Sigmoid colon (tissue), 6 donors: ENCODE measurements at regions not wholly inside any gene's neighbourhood (a gene's known extent, or its start where the extent isn't known, plus 50 kb on each side); places are given as distances from the start of the nearest gene placed in this dataset.

ENCODE experiments used
- DNase-seq: peaks from one replicate; pipeline ENCODE4 v3.0.0-alpha.2; 2019
- H3K27ac ChIP-seq, 4 donors: fragments of 200-600 bp; sonication (generic); one replicate each; pipeline ENCODE4 v1.5.1; 2016 to 2019; ENCODE audit warnings: mild to moderate bottlenecking in 1 of 4
- H3K27me3 ChIP-seq, 3 donors: fragments of 200-600 bp; sonication (generic); one replicate each; pipeline ENCODE4 v1.5.1; 2019; ENCODE audit warnings: mild to moderate bottlenecking in 1 of 3
- H3K36me3 ChIP-seq, 4 donors: fragments of 200-600 bp; sonication (generic); one replicate each; pipeline ENCODE4 v1.5.1; 2016 to 2019
- H3K4me1 ChIP-seq, 4 donors: fragments of 200-600 bp; sonication (generic); one replicate each; pipeline ENCODE4 v1.5.1; 2017 to 2019
- H3K4me3 ChIP-seq, 4 donors: fragments of 200-600 bp; sonication (generic); one replicate each; pipeline ENCODE4 v1.5.1; 2017 to 2019; ENCODE audit warnings: mild to moderate bottlenecking in 2 of 4, moderate library complexity in 1 of 4
- H3K9me3 ChIP-seq, 4 donors: fragments of 200-600 bp in 3 of 4; sonication (generic) in 3 of 4; one replicate each; pipeline versions ENCODE4 v1.5.1 to v1.6.1; 2013 to 2019
- EP300 ChIP-seq, 4 donors: sonication (generic); formaldehyde crosslinking; IDR thresholded peaks; one replicate each; pipeline ENCODE4 v1.6.1; 2017; ENCODE audit warnings: antibody characterized with exemption in 4 of 4
- POLR2A ChIP-seq, 2 donors: fragments of 450-650 bp; IDR thresholded peaks; one replicate each; pipeline ENCODE4 v1.6.1; 2016; ENCODE audit warnings: antibody characterized with exemption in 2 of 2, mild to moderate bottlenecking in 2 of 2, moderate library complexity in 2 of 2
- POLR2AphosphoS5 ChIP-seq, 4 donors: sonication (generic); formaldehyde crosslinking; IDR thresholded peaks; one replicate each; pipeline ENCODE4 v1.6.1; 2017; ENCODE audit warnings: antibody characterized with exemption in 4 of 4
- WGBS, 2 donors: extraction: QIAGEN DNeasy Blood & Tissue Kit; methylation state at CpG; one replicate each; pipeline ENCODE4 v1.1.7; 2013; 5-methylcytosine and 5-hydroxymethylcytosine counted together
- intact Hi-C: fragments of 100-400 bp; cut with DNase I; formaldehyde crosslinking; loops from one replicate; pipeline ENCODE4 v1.15.1; 2023
- TF ChIP-seq, protein P1 (sequence below), 4 experiments: fragments of 450-650 bp in 3 of 4; fragments of 200-600 bp in 1 of 4; IDR thresholded peaks; one replicate each; pipeline ENCODE4 v1.5.1; 2016 to 2019; ENCODE audit warnings: antibody characterized with exemption in 4 of 4, mild to moderate bottlenecking in 3 of 4, moderate library complexity in 2 of 4
- donor health status: healthy with polysubstance abuse.
- donor health status: healthy.

DNA sequence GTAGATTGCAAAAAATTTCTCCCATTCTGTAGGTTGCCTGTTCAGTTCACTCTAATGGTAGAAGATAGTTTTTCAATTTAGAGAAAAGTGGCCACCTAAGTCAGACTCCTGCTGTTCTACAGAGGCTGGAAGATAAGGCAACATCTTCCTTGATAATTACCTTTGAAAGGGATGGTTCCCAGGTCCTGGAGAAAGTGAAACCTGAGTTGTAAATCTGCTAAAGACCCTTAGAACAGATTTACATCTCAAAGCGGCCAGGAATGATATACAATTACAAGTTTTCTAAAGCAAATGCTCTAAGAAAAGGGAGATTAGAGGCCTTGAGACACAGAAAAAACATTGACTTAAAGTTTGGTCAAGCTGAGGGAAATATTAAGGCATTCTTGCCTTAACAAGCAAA lies 1350.2 kb upstream of the FAM98A start:
- WGBS, 2 donors, result 60 to 74% methylated on average over 1 of the region's 1 CpG

DNA sequence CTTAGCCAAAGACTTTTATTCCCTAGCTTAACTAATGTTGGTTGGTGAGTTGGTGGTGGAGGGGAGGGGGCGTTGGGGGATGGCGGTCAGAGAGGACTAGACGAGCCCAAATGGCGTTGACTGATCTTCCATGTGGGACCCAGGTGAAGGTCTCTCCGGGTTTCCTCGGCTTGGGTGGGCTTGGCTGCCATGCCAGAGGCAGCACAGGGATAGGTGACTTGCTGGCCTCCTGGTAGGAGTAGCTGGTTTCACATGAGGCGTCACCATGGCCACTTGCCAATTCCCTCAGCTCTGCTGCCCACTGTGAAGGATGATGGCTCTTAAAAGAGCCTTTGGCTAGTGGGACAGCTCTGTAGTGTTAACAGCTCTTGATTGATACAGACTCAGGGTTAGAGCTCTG lies 1337.0 kb upstream of the FAM98A start:
- no peaks in the 10 kb centered on the region for H3K27me3 ChIP-seq
- H3K9me3 ChIP-seq, result no peaks in the 10 kb centered on the region
- TF ChIP-seq POLR2AphosphoS5 (IDR thresholded peaks at IDR 0.05) (no peak), EP300 (IDR thresholded peaks at IDR 0.05) (no peak)
- H3K4me1 ChIP-seq, result no peaks in the 10 kb centered on the region
- H3K36me3 ChIP-seq, result no peaks in the 10 kb centered on the region
- no peak overlapping the region for H3K27ac ChIP-seq
- DNase-seq, result no peak
- no peak overlapping the region for H3K4me3 ChIP-seq
- 86 to 91% methylated on average over 7 of the region's 7 CpGs for WGBS, 2 donors
- intact Hi-C loops, result no loop called here

More for the DNA sequence above, 1350.2 kb upstream of the FAM98A start:
- intact Hi-C loops, result no loop called here
- Histone ChIP-seq H3K4me1 (no peaks in the 10 kb centered on the region), H3K27ac (no peak overlapping the region), H3K9me3 (peaks cover 0 to 3% (median 1%) of the 10 kb centered on the region in 4 donors), H3K27me3 (no peaks in the 10 kb centered on the region), H3K4me3 (no peak overlapping the region), H3K36me3 (no peaks in the 10 kb centered on the region)
- no peak for TF ChIP-seq POLR2AphosphoS5 (IDR thresholded peaks at IDR 0.05)
- TF ChIP-seq EP300 (IDR thresholded peaks at IDR 0.05), result no peak
- TF ChIP-seq, protein P1, sequence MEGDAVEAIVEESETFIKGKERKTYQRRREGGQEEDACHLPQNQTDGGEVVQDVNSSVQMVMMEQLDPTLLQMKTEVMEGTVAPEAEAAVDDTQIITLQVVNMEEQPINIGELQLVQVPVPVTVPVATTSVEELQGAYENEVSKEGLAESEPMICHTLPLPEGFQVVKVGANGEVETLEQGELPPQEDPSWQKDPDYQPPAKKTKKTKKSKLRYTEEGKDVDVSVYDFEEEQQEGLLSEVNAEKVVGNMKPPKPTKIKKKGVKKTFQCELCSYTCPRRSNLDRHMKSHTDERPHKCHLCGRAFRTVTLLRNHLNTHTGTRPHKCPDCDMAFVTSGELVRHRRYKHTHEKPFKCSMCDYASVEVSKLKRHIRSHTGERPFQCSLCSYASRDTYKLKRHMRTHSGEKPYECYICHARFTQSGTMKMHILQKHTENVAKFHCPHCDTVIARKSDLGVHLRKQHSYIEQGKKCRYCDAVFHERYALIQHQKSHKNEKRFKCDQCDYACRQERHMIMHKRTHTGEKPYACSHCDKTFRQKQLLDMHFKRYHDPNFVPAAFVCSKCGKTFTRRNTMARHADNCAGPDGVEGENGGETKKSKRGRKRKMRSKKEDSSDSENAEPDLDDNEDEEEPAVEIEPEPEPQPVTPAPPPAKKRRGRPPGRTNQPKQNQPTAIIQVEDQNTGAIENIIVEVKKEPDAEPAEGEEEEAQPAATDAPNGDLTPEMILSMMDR (IDR thresholded peaks at IDR 0.05), result no peak
- TF ChIP-seq POLR2A (IDR thresholded peaks at IDR 0.05), result no peak
- DNase-seq, result no peak

DNA sequence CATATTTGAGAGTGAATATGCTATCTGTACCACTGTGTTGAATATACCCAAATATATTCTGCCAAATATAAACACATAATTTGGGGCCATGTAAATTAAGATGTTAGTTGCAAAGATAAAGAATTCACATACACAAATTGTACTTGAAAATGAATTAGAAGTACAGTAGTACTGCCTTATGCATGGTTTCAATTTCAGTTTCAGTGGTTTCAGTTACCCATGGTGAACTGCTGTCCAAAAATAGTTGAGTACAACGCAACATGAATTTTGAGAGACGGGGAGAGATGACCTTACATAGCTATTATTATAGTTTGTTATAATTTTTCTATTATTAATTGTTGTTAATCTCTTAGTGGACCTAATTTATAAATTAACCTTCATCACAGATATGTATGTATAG lies 1313.0 kb upstream of the FAM98A start:
- Histone ChIP-seq H3K9me3 (no peaks in the 10 kb centered on the region), H3K36me3 (no peaks in the 10 kb centered on the region), H3K27ac (no peak overlapping the region), H3K4me3 (no peak overlapping the region), H3K27me3 (no peaks in the 10 kb centered on the region), H3K4me1 (peaks cover 0 to 7% (median 0%) of the 10 kb centered on the region in 4 donors)
- WGBS, 2 donors, result 62 to 84% methylated on average over 2 of the region's 2 CpGs
- intact Hi-C loops, result no loop called here
- no peak for DNase-seq
- TF ChIP-seq, protein P1 (IDR thresholded peaks at IDR 0.05), result no peak
- TF ChIP-seq POLR2A (IDR thresholded peaks at IDR 0.05) (no peak), POLR2AphosphoS5 (IDR thresholded peaks at IDR 0.05) (no peak), EP300 (IDR thresholded peaks at IDR 0.05) (no peak)

DNA sequence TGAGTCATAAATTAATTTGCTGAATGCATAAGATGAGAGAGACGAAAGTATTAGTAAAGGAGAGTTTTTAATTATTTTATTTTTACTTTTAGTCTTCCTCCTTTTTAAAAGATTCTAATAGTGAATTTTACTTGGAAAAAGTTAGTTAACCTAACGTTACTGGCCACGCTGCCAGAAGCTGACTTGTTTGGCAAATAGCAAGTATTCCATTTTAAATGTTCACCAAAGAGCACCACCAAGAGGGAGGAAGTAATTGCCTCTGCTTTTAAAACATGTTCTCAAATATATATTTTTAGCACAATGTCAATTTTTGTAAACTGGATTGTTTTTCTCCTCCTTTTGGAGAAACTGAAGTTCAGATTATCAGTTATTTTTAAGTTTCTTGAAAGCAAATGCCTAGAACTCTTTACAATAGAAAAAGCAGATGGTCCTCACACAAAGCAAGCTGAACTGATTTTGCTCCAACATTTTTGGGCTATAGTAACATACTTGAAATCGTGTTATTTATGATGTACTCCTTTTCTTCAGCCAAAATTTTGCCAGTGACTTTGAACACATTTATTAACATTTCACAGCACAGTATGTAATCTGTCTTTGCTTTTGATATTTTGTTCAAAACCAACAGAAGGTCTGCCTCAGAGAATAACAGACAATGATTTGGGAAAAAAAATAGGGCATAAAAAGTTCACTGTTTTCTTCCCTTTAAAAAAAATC lies 1311.0 kb upstream of the FAM98A start:
- H3K9me3 ChIP-seq, result no peaks in the 10 kb centered on the region
- no peak for DNase-seq
- no peaks in the 10 kb centered on the region for H3K27me3 ChIP-seq
- intact Hi-C loops, result no loop called here
- H3K4me1 ChIP-seq, result peaks cover 0 to under 1% (median 0%) of the 10 kb centered on the region in 4 donors
- H3K36me3 ChIP-seq, result no peaks in the 10 kb centered on the region
- H3K27ac ChIP-seq, result no peak overlapping the region
- TF ChIP-seq POLR2A (IDR thresholded peaks at IDR 0.05), result no peak
- TF ChIP-seq EP300 (IDR thresholded peaks at IDR 0.05), result no peak
- TF ChIP-seq, protein P1 (IDR thresholded peaks at IDR 0.05), result no peak
- TF ChIP-seq POLR2AphosphoS5 (IDR thresholded peaks at IDR 0.05), result no peak
- 75 to 76% methylated on average over 4 of the region's 4 CpGs for WGBS, 2 donors
- H3K4me3 ChIP-seq, result no peak overlapping the region

DNA sequence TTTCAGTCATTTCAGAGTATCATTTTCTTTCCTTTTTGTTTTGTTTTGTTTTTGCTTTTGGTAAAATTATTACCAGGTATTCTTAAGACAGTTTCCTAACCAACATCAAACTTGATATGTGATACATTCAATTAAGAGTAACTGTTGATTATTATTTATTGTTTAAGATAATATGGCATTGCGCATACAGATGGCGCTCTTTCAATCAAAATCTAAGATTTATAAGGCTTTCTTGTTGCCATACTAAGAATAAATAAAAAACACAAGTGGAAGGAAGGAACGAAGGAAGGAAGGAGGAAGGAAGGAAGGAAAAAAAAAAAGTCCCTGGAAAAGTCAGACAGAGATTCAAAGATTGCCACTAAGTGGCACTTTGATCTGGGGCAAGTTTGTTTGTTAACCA lies 1308.7 kb upstream of the FAM98A start:
- Histone ChIP-seq H3K4me3 (no peak overlapping the region), H3K4me1 (no peaks in the 10 kb centered on the region), H3K27me3 (no peaks in the 10 kb centered on the region), H3K27ac (no peak overlapping the region), H3K9me3 (no peaks in the 10 kb centered on the region), H3K36me3 (no peaks in the 10 kb centered on the region)
- WGBS, 2 donors, result 81 to 93% methylated on average over 3 of the region's 3 CpGs
- DNase-seq, result no peak
- no peak for TF ChIP-seq EP300 (IDR thresholded peaks at IDR 0.05)
- TF ChIP-seq, protein P1 (IDR thresholded peaks at IDR 0.05), result no peak
- TF ChIP-seq POLR2AphosphoS5 (IDR thresholded peaks at IDR 0.05), result no peak
- no peak for TF ChIP-seq POLR2A (IDR thresholded peaks at IDR 0.05)
- intact Hi-C loops, result no loop called here
